T-cell (primary cell): ENCODE measurements at regions not wholly inside any gene's neighbourhood (a gene's known extent, or its start where the extent isn't known, plus 50 kb on each side); places are given as distances from the start of the nearest gene placed in this dataset.

ENCODE experiments used
- ATAC-seq, 4 experiments: fragments of 200-7000 bp in 3 of 4; fragments of 150-1000 bp in 1 of 4; cut with Tn5 transposase; replicated peaks in 1 of 4; 1 replicate in 3 of 4; 2 replicates in 1 of 4; pipeline ENCODE4 v1.10.0; 2021; ENCODE audit warnings: moderate library complexity in 3 of 4, mild to moderate bottlenecking in 2 of 4, moderate number of reproducible peaks in 1 of 4
- CTCF ChIA-PET, 2 donors: fragments of 300-600 bp; sonication (Branson Sonifier 250); formaldehyde crosslinking; loops; one replicate each; lab custom pipeline; 2022; ENCODE audit warnings: antibody characterized with exemption in 2 of 2; lab: Charles Lee
- POLR2A ChIA-PET, 2 donors: fragments of 300-600 bp; sonication (Branson Sonifier 250); formaldehyde crosslinking; loops; one replicate each; lab custom pipeline; 2022; ENCODE audit warnings: antibody characterized with exemption in 2 of 2; lab: Charles Lee
- DNase-seq, 35 experiments: peaks; one replicate each; pipeline versions ENCODE4 v3.0.0 to v3.0.0-alpha.2; 2013 to 2023
- H3K27ac ChIP-seq: one replicate; pipeline ENCODE4 v1.5.1; 2013; ENCODE audit warnings: low read length
- H3K27me3 ChIP-seq, 2 experiments: replicated peaks in 1 of 2; 1 replicate in 1 of 2; 2 replicates in 1 of 2; pipeline versions ENCODE4 v1.6.1 to v1.7.0; 2013; ENCODE audit warnings: low read length in 1 of 2, mixed read lengths in 1 of 2; ENCODE audit not compliant: control insufficient read depth in 2 of 2, insufficient read depth in 2 of 2; ENCODE audit errors: extremely low read depth in 1 of 2
- H3K36me3 ChIP-seq, 2 donors: 1 replicate in 1 of 2; 2 replicates in 1 of 2; pipeline versions ENCODE4 v1.6.1 to v1.7.0; 2013; ENCODE audit warnings: low read length in 1 of 2; ENCODE audit not compliant: control insufficient read depth in 2 of 2, insufficient read depth in 1 of 2; ENCODE audit errors: extremely low read depth in 1 of 2
- H3K4me1 ChIP-seq, 2 experiments: 1 replicate in 1 of 2; 2 replicates in 1 of 2; pipeline versions ENCODE4 v1.6.1 to v1.7.0; 2013; ENCODE audit warnings: low read length in 2 of 2, mixed read lengths in 1 of 2; ENCODE audit not compliant: insufficient read depth in 2 of 2, control insufficient read depth in 1 of 2; ENCODE audit errors: extremely low read depth in 1 of 2
- H3K4me3 ChIP-seq, 2 donors: 1 replicate in 1 of 2; 2 replicates in 1 of 2; pipeline versions ENCODE4 v1.5.1 to v1.7.0; 2013; ENCODE audit warnings: mild to moderate bottlenecking in 2 of 2, low read length in 1 of 2, moderate library complexity in 1 of 2; ENCODE audit not compliant: control insufficient read depth in 1 of 2; ENCODE audit errors: extremely low read depth in 1 of 2
- H3K9me3 ChIP-seq: 2 replicates; pipeline ENCODE4 v1.7.0; 2013
- H3K27ac Mint-ChIP-seq, 2 donors: one replicate each; pipeline ENCODE4 v1.8.0; 2020 to 2021; ENCODE audit warnings: mild to moderate bottlenecking in 2 of 2, mixed read lengths in 2 of 2
- H3K27me3 Mint-ChIP-seq, 2 donors: one replicate each; pipeline ENCODE4 v1.8.0; 2021 to 2022; ENCODE audit warnings: mixed read lengths in 2 of 2
- H3K36me3 Mint-ChIP-seq: one replicate; pipeline ENCODE4 v1.8.0; 2021; ENCODE audit warnings: mixed read lengths
- H3K4me1 Mint-ChIP-seq, 3 donors: one replicate each; pipeline ENCODE4 v1.8.0; 2020 to 2022; ENCODE audit warnings: mixed read lengths in 3 of 3, mild to moderate bottlenecking in 1 of 3
- H3K4me3 Mint-ChIP-seq, 3 donors: one replicate each; pipeline ENCODE4 v1.8.0; 2020 to 2022; ENCODE audit warnings: mild to moderate bottlenecking in 3 of 3, mixed read lengths in 3 of 3, moderate library complexity in 3 of 3
- H3K9me3 Mint-ChIP-seq, 3 donors: one replicate each; pipeline ENCODE4 v1.8.0; 2020 to 2022; ENCODE audit warnings: mixed read lengths in 3 of 3
- WGBS: methylation state at CpG from one replicate; pipeline ENCODE4 v1.1.5; 2013; ENCODE audit warnings: missing lambda C conversion rate; ENCODE audit not compliant: insufficient coverage; 5-methylcytosine and 5-hydroxymethylcytosine counted together

GRCh38 chr9:90046317-90046861, 441.6 kb downstream of the GADD45G start:
- ChIA-PET CTCF (interaction anchor here in 1 of 2 donors (0.6 to 1.0 kb wide), 3 partner anchors 10 to 1447 kb away, joined by 3 to 4 read pairs (median 3); no protein-coding TSS in a partner anchor), POLR2A (no interaction called here)
- H3K27ac Mint-ChIP-seq: no peak overlapping the region
- H3K9me3 ChIP-seq: no peaks in the 10 kb centered on the region
- no peak overlapping the region for H3K27ac ChIP-seq
- no peaks in the 10 kb centered on the region for H3K36me3 ChIP-seq
- H3K4me3 ChIP-seq: no peak overlapping the region
- peaks cover 3% of the 10 kb centered on the region in 3 donors for H3K9me3 Mint-ChIP-seq
- DNase-seq (no peak), ATAC-seq (no peak)
- H3K36me3 Mint-ChIP-seq: no peaks in the 10 kb centered on the region
- H3K4me3 Mint-ChIP-seq: no peak overlapping the region
- H3K27me3 Mint-ChIP-seq: peaks cover 0 to 4% of the 10 kb centered on the region in 2 donors
- peaks cover 0 to 2% (median 0%) of the 10 kb centered on the region in 3 donors for H3K4me1 Mint-ChIP-seq
- WGBS: 79% methylated on average over 3 of the region's 7 CpGs
- peaks cover 0 to 3% of the 10 kb centered on the region in 2 experiments for H3K27me3 ChIP-seq
- H3K4me1 ChIP-seq: no peaks in the 10 kb centered on the region

DNA sequence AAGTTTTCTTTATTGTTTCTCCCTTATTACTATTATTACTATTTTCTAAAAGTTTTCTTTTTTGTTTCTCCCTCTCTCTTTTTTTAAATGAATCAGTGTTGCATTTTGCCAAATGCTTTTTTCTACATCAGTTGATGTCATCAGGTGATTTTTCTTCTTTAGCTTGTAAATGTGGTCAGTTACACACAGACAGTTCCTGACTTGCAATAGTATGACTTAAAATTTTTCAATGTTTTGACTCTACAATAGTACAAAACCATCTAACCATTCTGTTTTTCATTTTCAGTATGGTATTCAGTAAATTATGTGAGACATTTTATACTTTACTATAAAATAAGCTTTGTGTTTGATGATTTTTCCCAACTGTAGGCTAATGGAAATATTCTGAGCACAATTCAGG, 443.0 kb downstream of the GADD45G start:
- Histone ChIP-seq H3K4me3 (no peak overlapping the region), H3K27me3 (peaks cover 0 to 3% of the 10 kb centered on the region in 2 experiments), H3K27ac (no peak overlapping the region), H3K9me3 (no peaks in the 10 kb centered on the region), H3K4me1 (no peaks in the 10 kb centered on the region), H3K36me3 (no peaks in the 10 kb centered on the region)
- Mint-ChIP-seq H3K4me3 (no peak overlapping the region), H3K27ac (no peak overlapping the region), H3K9me3 (peaks cover 3% of the 10 kb centered on the region in 3 donors), H3K36me3 (no peaks in the 10 kb centered on the region), H3K27me3 (peaks cover 4 to 7% of the 10 kb centered on the region in 2 donors), H3K4me1 (peaks cover 0 to 2% (median 0%) of the 10 kb centered on the region in 3 donors)
- ATAC-seq (no peak), DNase-seq (no peak)
- ChIA-PET CTCF (interaction anchor here in 1 of 2 donors (0.6 kb wide), 1 partner anchor 1653 kb away, joined by 8 read pairs; no protein-coding TSS in a partner anchor), POLR2A (no interaction called here)

DNA sequence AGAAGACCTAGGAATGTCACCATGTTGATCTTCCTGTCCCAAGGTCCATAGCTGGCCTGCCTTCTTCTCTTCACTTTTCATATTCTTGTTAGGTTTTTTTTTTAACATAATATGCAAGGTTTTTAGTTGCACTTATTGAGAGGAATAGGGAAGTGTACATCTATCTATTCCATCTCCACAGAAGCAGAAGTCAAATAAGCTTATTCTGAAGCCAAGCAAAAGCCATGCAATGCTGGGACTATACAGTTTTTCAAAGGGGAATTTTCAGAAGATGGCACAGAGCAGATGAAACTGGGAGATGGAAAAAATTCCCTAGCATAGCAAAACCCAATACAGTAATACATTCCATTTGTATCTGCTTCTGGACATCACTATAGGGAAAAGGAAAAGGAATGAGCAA, 447.6 kb downstream of the GADD45G start:
- H3K9me3 ChIP-seq: no peaks in the 10 kb centered on the region
- H3K27me3 Mint-ChIP-seq: peaks cover 21 to 23% of the 10 kb centered on the region in 2 donors
- no peaks in the 10 kb centered on the region for H3K36me3 Mint-ChIP-seq
- ChIA-PET CTCF (interaction anchor here in 1 of 2 donors (0.7 kb wide), 1 partner anchor 45 kb away, joined by 4 read pairs; no protein-coding TSS in a partner anchor), POLR2A (no interaction called here)
- H3K4me3 Mint-ChIP-seq: no peak overlapping the region
- H3K27ac Mint-ChIP-seq: no peak overlapping the region
- H3K4me1 ChIP-seq: no peaks in the 10 kb centered on the region
- no peak for DNase-seq
- H3K9me3 Mint-ChIP-seq: peaks cover 3% of the 10 kb centered on the region in 3 donors
- H3K4me1 Mint-ChIP-seq: no peaks in the 10 kb centered on the region
- H3K27me3 ChIP-seq: peaks cover 0 to 12% of the 10 kb centered on the region in 2 experiments
- no peak overlapping the region for H3K27ac ChIP-seq
- no peak for ATAC-seq
- H3K36me3 ChIP-seq: no peaks in the 10 kb centered on the region
- no peak overlapping the region for H3K4me3 ChIP-seq

DNA sequence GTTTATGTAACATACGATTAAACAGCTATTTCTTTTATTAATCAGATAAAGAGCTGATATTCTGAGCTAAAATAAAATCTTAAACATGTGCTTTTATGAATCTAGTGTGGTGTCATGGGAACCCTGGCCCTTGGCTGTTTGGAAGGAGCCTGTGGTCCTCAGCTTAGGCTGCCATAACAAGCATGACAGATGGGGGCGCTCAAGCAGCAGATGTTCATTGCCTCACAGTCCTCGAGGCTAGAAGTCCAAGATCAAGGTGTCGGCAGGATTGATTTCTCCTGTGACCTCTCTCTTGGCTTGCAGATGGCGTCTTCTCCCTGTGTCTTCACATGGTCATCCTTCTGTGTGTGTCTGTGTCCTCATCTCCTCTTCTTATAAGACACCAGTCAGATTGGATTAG, 448.2 kb downstream of the GADD45G start:
- Histone ChIP-seq H3K27me3 (peaks cover 0 to 12% of the 10 kb centered on the region in 2 experiments), H3K27ac (no peak overlapping the region), H3K9me3 (no peaks in the 10 kb centered on the region), H3K4me1 (no peaks in the 10 kb centered on the region), H3K36me3 (no peaks in the 10 kb centered on the region), H3K4me3 (no peak overlapping the region)
- H3K27me3 Mint-ChIP-seq: peaks cover 21 to 23% of the 10 kb centered on the region in 2 donors
- ATAC-seq (no peak), DNase-seq (no peak)
- POLR2A ChIA-PET: no interaction called here
- 70% methylated on average over 4 of the region's 5 CpGs for WGBS
- no peaks in the 10 kb centered on the region for H3K36me3 Mint-ChIP-seq
- peaks cover 3% of the 10 kb centered on the region in 3 donors for H3K9me3 Mint-ChIP-seq
- H3K27ac Mint-ChIP-seq: no peak overlapping the region
- CTCF ChIA-PET: no interaction called here
- H3K4me1 Mint-ChIP-seq: no peaks in the 10 kb centered on the region
- H3K4me3 Mint-ChIP-seq: no peak overlapping the region

- H3K9me3 Mint-ChIP-seq: no peaks in the 10 kb centered on the region
- Histone ChIP-seq H3K27ac (no peak overlapping the region), H3K4me1 (no peaks in the 10 kb centered on the region), H3K4me3 (no peak overlapping the region), H3K9me3 (no peaks in the 10 kb centered on the region), H3K27me3 (peaks cover 0 to 12% of the 10 kb centered on the region in 2 experiments), H3K36me3 (no peaks in the 10 kb centered on the region)
- ChIA-PET CTCF (interaction anchor here in 1 of 2 donors (0.6 kb wide), 1 partner anchor 1685 kb away, joined by 4 read pairs; no protein-coding TSS in a partner anchor), POLR2A (no interaction called here)
- H3K27me3 Mint-ChIP-seq: peaks cover 17 to 23% of the 10 kb centered on the region in 2 donors
- no peak overlapping the region for H3K27ac Mint-ChIP-seq
- no peaks in the 10 kb centered on the region for H3K4me1 Mint-ChIP-seq
- ATAC-seq (no peak), DNase-seq (no peak)
- no peak overlapping the region for H3K4me3 Mint-ChIP-seq
- no peaks in the 10 kb centered on the region for H3K36me3 Mint-ChIP-seq
Observed at GRCh38 chr9:90054810-90055209, 450.0 kb downstream of the GADD45G start.

GRCh38 chr9:90055226-90055625, 450.4 kb downstream of the GADD45G start:
- H3K36me3 Mint-ChIP-seq: no peaks in the 10 kb centered on the region
- peaks cover 0 to 13% of the 10 kb centered on the region in 2 experiments for H3K27me3 ChIP-seq

More at GRCh38 chr9:90055226-90055625, 450.4 kb downstream of the GADD45G start:
- DNase-seq (no peak), ATAC-seq (no peak)
- no peak overlapping the region for H3K27ac Mint-ChIP-seq
- Histone ChIP-seq H3K9me3 (no peaks in the 10 kb centered on the region), H3K27ac (no peak overlapping the region), H3K4me1 (no peaks in the 10 kb centered on the region), H3K36me3 (no peaks in the 10 kb centered on the region), H3K4me3 (no peak overlapping the region)
- ChIA-PET CTCF (no interaction called here), POLR2A (no interaction called here)
- WGBS: 100% methylated on average over 2 of the region's 3 CpGs
- no peaks in the 10 kb centered on the region for H3K9me3 Mint-ChIP-seq
- H3K4me1 Mint-ChIP-seq: no peaks in the 10 kb centered on the region
- H3K4me3 Mint-ChIP-seq: no peak overlapping the region
- H3K27me3 Mint-ChIP-seq: peaks cover 17 to 23% of the 10 kb centered on the region in 2 donors
